UCSD-AML1 (cell line): ENCODE measurements at regions not wholly inside any gene's neighbourhood (a gene's known extent, or its start where the extent isn't known, plus 50 kb on each side); places are given as distances from the start of the nearest gene placed in this dataset.

Experiments
- DNase-seq: peaks from one replicate; lab custom pipeline; 2025; ENCODE audit not compliant: unreplicated experiment; lab: John Stamatoyannopoulos, UW

DNA sequence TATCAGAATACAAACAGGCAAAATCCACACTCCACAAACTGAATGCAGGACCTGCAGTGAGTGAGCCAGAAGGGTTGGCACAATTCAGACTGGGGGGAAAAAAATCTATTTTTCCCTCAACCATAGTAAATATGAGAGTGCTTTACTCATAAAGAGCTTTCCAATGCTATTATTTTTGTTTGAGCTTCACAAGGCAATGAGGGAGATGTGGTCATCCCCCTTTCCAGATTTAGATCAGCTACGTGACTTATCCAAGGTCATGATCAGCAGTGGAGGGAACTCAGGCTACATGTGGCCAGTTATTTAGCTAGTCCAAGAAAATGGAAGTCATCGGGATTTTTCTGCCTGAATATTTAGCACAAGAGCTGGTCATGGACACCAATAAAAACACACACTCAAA is 120.4 kb upstream of the KLF7 start:
- DNase-seq: no peak

- DNase-seq: no peak
Measured at GRCh38 chr2:207288628-207289027, 122.9 kb upstream of the KLF7 start.

DNA sequence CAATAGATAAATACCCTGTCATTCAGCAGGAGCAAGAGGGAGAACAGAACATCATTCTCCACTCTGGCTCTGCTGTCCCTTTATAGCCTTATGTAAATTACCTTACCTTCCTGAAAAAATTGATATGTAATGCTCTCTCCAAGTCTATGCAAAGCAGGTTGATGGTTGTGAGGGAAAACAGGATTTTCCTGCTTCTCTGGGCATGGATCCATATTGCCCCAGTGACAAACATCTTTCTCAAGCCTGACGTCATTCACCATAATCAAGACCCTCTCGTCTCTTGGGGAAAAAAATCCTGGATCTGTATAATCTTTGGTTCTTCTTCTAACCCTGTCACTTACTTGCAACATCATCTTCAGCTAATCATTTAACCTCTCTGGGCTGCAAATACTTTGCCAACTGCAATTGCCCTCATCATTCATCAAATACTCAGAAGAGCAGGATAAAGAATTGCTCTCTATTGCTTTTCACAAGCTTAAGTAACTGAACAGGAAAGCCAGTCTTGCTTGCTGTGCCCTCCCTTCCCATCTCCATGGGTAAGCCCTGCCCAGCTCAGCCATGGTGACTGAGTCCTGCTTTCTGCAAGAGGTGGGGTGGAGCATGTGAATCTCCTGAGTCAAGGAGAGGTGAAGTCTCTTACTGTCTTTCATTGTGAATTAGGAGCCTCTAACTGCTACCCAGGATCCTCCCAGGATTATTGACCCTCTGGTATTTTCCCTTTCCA is 123.7 kb upstream of the KLF7 start:
- no peak for DNase-seq

GRCh38 chr2:207290833-207291624 is 125.3 kb upstream of the KLF7 start:
- DNase-seq: no peak

GRCh38 chr2:207291625-207292252 is 126.0 kb upstream of the KLF7 start:
- DNase-seq: no peak

GRCh38 chr2:207296265-207296948 is 130.7 kb upstream of the KLF7 start:
- no peak for DNase-seq

DNA sequence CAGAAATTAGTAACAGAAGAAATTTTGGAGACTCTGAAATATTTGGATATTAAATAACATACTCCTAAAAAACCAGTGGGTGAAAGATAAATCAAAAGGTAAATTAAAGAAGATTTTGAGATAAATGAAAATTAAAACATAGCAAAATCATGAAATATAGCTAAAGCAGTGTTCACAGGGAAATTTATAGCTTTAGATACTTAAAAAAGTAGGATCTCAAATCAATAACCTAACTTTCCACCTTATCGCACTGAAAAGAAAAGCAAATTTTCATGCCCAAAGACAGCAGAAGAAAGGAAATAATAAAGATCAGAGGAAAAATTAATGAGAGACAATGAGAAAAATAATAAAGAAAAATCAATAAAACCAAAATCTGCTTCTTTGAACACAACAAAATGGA is 135.1 kb upstream of the KLF7 start:
- DNase-seq: no peak

GRCh38 chr2:207304761-207305160 is 139.0 kb upstream of the KLF7 start:
- DNase-seq: no peak

GRCh38 chr2:207308519-207309224 is 142.9 kb upstream of the KLF7 start:
- DNase-seq: no peak

GRCh38 chr2:207311316-207312005 is 145.7 kb upstream of the KLF7 start:
- DNase-seq: no peak

GRCh38 chr2:207312006-207312356 is 146.2 kb upstream of the KLF7 start:
- no peak for DNase-seq

- no peak for DNase-seq
Measured at GRCh38 chr2:207313947-207314346, 148.2 kb upstream of the KLF7 start.

- DNase-seq: no peak
Measured at GRCh38 chr2:207315131-207315530, 149.4 kb upstream of the KLF7 start.

DNA sequence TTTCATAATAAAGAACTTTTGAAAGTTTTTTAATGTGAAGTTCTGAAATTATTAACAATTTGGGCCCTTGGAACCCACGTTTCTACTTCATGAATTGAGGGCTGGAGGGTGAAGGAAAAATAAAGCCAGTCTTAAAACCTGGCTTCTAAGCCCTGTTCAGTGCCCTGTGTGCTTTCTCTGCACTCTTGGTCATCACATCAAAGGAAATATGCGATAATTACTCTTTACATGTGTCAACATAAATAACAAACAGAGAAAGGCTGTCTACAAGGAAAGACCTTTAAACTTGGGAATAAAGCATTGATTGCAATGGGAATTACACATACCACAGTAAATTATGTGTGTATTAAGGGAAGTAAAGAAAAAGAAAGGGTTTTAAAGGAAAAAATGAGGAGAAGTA is 150.7 kb upstream of the KLF7 start:
- no peak for DNase-seq

DNA sequence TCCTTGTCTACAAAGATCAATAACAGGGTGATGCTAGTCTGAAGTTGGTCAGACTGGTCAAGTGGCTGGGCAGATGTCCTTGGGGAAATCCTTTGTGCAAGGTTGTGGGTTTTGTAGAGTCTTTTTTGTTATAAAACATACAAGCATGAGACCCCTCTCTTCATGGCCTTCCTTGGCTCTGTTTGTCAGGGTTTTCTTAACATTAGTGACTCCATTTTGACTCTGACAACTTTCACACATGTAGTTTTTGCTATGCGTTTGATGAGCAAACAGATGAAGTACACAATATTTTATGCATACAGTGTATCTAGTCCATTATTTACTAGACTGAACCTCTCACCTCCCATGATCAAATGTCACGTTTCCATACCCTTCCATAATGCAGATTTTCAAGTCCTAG is 151.2 kb upstream of the KLF7 start:
- DNase-seq: no peak

DNA sequence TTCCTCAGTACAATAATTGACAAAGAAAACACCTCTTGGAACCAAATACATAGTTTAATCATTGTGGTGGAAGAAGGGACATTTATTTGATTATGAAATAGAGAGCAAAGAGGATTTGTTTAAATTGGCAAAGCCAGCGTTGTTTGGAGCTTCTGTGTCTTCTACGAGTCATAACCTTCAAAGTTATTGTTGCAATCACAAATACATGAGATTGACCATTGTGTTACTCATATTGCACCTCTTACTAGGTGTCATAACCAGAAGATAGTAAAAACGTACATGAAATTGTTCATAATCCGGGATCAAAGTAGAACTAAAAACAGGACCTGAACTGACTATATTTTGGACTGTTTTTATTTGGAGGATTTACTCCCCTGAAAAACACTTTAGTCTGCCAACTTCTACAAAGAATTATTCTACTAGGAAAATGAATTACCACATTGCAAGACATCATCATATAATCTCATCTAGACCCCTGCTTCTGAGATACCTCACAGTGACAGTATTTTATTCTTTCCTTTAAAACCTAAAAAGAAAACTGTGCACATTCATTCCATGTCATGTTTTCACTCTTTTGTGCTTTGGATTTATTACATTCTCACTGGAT is 151.7 kb upstream of the KLF7 start:
- DNase-seq: no peak

DNA sequence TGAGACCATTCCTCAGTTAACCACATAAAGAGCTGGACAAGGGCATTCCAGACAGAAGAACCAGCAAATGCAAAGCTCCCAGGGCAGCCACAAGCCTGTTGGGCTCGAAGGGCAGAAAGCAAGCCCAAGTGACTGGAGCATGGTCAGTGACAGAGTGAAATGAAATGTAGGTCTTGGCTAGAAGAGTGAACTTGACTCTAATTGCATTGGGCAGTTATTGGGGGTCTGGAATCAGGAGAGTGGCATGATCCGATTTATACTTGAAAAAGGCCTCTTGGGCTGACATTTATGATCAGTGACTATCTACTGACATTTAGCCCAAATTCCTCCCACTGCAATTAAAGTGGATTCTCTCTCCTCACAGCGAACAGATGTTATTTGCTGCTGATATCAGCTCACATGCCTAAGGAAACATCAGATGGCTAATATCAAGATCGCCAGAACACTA is 152.5 kb upstream of the KLF7 start:
- DNase-seq: no peak

DNA sequence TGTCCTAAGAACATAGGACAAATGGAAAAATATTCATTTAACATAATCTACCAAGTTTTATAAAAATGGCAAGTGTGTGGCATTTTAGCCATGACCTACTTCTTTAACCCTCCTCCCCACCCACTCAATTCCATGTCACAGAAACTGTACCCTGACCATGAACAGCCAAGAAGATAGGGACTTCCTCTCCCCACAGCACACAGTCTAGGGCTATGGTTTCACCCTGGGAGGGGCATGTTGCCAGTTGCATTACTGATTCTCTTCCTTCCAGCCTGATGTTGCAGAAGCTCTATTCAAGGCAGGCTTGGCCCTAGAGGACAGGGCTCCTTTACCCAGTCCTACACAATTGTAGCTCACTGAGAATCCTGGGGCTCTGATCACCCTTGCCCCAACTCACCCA is 153.6 kb upstream of the KLF7 start:
- DNase-seq: no peak

- DNase-seq: no peak
Measured at GRCh38 chr2:207320381-207321159, 154.8 kb upstream of the KLF7 start.
